Nephron progenitor cell (in vitro differentiated cells): ENCODE measurements at regions not wholly inside any gene's neighbourhood (a gene's known extent, or its start where the extent isn't known, plus 50 kb on each side); places are given as distances from the start of the nearest gene placed in this dataset.

Source experiments
- DNase-seq: peaks from one replicate; pipeline ENCODE4 v3.0.0; 2021
- H3K27ac Mint-ChIP-seq: 2 replicates; pipeline ENCODE4 v1.8.0; 2021; ENCODE audit warnings: mild to moderate bottlenecking, moderate library complexity, mixed read lengths
- H3K27me3 Mint-ChIP-seq: 2 replicates; pipeline ENCODE4 v1.8.0; 2021; ENCODE audit warnings: mild to moderate bottlenecking, low read depth, mixed read lengths; ENCODE audit not compliant: poor library complexity
- H3K36me3 Mint-ChIP-seq: 2 replicates; pipeline ENCODE4 v1.8.0; 2021; ENCODE audit warnings: low read depth, mixed read lengths
- H3K4me1 Mint-ChIP-seq: 2 replicates; pipeline ENCODE4 v1.8.0; 2021; ENCODE audit warnings: mixed read lengths
- H3K4me3 Mint-ChIP-seq: 2 replicates; pipeline ENCODE4 v1.8.0; 2021; ENCODE audit warnings: mild to moderate bottlenecking, moderate library complexity, mixed read lengths
- H3K9me3 Mint-ChIP-seq: 2 replicates; pipeline ENCODE4 v1.8.0; 2021; ENCODE audit warnings: mild to moderate bottlenecking, moderate library complexity, mixed read lengths
- TF ChIP-seq, protein P1 (sequence below): fragments of 200-600 bp; sonication (generic); IDR thresholded peaks from 2 replicates; pipeline ENCODE4 v1.5.0; 2021; ENCODE audit warnings: antibody characterized with exemption

DNA sequence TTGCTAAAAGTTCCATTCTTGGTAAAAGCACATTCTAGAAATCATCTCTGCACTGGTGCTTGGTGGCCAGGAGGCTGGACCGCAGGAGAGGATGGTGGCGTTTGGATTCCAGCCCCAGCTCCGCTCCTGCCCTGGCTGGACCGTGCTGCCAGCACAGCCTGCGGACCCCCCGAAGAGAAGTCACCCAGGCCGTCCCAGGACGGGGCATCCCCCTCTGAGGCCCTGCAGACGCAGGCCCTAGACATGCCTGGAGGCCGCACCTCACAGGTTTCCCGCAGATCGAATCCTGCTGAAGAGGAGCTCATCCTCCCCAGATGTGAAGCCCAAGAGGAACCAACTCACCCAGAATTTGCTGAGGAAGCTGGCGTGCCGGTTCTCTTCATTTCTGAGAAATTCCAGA, 159.0 kb downstream of the TEX29 start:
- Mint-ChIP-seq H3K4me3 (no peak overlapping the region), H3K9me3 (no peaks in the 10 kb centered on the region), H3K27ac (no peak overlapping the region), H3K36me3 (no peaks in the 10 kb centered on the region), H3K27me3 (peaks cover 20% of the 10 kb centered on the region), H3K4me1 (peaks cover 5% of the 10 kb centered on the region)
- TF ChIP-seq, protein P1, sequence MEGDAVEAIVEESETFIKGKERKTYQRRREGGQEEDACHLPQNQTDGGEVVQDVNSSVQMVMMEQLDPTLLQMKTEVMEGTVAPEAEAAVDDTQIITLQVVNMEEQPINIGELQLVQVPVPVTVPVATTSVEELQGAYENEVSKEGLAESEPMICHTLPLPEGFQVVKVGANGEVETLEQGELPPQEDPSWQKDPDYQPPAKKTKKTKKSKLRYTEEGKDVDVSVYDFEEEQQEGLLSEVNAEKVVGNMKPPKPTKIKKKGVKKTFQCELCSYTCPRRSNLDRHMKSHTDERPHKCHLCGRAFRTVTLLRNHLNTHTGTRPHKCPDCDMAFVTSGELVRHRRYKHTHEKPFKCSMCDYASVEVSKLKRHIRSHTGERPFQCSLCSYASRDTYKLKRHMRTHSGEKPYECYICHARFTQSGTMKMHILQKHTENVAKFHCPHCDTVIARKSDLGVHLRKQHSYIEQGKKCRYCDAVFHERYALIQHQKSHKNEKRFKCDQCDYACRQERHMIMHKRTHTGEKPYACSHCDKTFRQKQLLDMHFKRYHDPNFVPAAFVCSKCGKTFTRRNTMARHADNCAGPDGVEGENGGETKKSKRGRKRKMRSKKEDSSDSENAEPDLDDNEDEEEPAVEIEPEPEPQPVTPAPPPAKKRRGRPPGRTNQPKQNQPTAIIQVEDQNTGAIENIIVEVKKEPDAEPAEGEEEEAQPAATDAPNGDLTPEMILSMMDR, result no peak
- no peak for DNase-seq

DNA sequence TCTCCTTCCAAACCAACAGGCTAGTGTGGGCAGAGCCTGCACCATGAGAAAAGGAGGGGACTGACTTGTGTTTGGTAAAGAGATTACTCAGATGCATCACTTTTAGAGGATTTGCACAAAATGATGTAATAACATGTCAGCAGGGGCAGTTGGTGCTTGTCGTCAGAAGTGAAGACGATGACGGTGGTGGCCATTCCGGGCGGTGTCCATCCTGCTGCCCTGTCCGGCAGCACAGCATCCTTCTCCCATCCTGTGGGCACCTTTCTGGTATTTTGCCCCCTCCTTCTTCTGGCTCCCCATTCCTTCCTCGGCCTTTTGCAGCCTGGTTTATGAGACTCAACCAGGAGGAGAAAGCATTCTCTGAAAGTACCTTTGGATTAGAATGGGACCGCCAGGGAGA, 160.1 kb downstream of the TEX29 start:
- H3K27me3 Mint-ChIP-seq, result peaks cover 20% of the 10 kb centered on the region
- TF ChIP-seq, protein P1, result no peak
- H3K36me3 Mint-ChIP-seq, result no peaks in the 10 kb centered on the region
- peaks cover 5% of the 10 kb centered on the region for H3K4me1 Mint-ChIP-seq
- no peak overlapping the region for H3K27ac Mint-ChIP-seq
- no peak for DNase-seq
- H3K4me3 Mint-ChIP-seq, result no peak overlapping the region
- peaks cover 10% of the 10 kb centered on the region for H3K9me3 Mint-ChIP-seq

DNA sequence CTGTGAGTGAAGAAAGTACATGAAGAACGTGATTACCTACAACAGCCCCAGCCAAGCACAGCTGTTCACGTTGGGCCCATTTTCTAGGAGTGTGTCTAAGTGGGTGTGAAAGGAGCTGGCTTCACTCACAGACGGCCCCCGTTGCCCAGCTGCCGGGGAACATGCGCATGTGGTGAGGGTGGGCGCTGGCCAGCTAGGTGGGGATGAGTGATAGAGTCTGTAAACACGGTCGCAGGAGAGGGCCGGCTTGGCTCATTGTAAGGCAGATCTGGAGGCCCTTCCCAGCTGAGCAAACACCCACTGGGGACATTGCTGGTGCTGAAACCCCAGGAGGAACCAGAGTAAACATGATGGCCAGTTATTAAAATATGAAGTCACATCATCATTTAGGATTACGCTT, 160.5 kb downstream of the TEX29 start:
- H3K36me3 Mint-ChIP-seq, result no peaks in the 10 kb centered on the region
- DNase-seq, result no peak
- peaks cover 14% of the 10 kb centered on the region for H3K9me3 Mint-ChIP-seq
- TF ChIP-seq, protein P1, result no peak
- peaks cover 5% of the 10 kb centered on the region for H3K4me1 Mint-ChIP-seq
- no peak overlapping the region for H3K4me3 Mint-ChIP-seq
- H3K27me3 Mint-ChIP-seq, result peaks cover 20% of the 10 kb centered on the region
- H3K27ac Mint-ChIP-seq, result no peak overlapping the region

GRCh38 chr13:111482126-111482525, 161.7 kb downstream of the TEX29 start:
- H3K4me1 Mint-ChIP-seq, result peaks cover 5% of the 10 kb centered on the region
- H3K27ac Mint-ChIP-seq, result no peak overlapping the region
- no peak overlapping the region for H3K4me3 Mint-ChIP-seq
- H3K27me3 Mint-ChIP-seq, result peaks cover 24% of the 10 kb centered on the region
- TF ChIP-seq, protein P1, result no peak
- peaks cover 26% of the 10 kb centered on the region for H3K9me3 Mint-ChIP-seq
- no peaks in the 10 kb centered on the region for H3K36me3 Mint-ChIP-seq
- no peak for DNase-seq

DNA sequence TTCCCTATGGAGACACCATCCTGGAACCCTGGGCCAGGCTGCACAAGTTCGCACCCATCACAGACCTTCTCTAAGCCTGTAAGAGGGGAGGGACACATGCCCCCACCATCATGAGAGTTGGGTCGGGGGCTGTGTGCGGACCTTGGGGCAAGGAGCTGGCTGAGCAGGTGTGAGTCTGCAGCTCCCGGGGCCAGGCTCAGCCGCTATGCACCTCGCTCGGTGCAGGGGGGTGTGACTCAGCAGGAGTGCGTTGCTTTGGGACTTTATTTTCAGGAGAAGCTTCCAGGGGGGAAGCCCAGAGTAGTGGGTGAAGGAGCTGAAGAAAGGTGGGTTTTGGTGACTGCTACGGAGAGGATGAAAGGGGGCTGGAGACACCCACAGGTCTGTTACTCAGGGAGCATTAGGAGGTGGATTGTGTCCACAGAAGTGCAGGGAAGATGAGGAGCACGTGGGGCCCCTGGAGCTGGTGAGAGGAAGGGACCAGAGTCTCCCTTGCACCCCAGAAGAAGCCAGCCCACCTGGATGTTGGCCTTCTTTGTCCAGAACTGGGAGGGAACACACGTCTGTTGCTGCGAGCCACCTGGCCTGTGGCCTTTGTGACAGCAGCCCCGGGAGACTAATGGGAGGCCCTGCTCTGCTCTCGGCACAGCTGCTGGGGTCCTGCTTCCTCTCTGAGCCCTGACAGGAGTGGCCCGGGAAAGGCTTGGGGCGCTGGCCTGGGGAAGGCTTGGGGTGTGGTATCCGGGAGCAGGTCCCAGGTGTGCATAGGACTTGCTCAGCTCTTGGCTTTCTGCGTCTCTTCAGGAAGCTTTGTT, 162.6 kb downstream of the TEX29 start:
- Mint-ChIP-seq H3K9me3 (peaks cover 35% of the 10 kb centered on the region), H3K27ac (no peak overlapping the region), H3K4me3 (no peak overlapping the region), H3K36me3 (no peaks in the 10 kb centered on the region), H3K4me1 (peaks cover 5% of the 10 kb centered on the region), H3K27me3 (peaks cover 24% of the 10 kb centered on the region)
- no peak for DNase-seq
- TF ChIP-seq, protein P1, result no peak

- Mint-ChIP-seq H3K27ac (no peak overlapping the region), H3K9me3 (peaks cover 41% of the 10 kb centered on the region), H3K4me3 (no peak overlapping the region), H3K4me1 (peaks cover 5% of the 10 kb centered on the region), H3K36me3 (no peaks in the 10 kb centered on the region), H3K27me3 (peaks cover 24% of the 10 kb centered on the region)
- no peak for DNase-seq
- TF ChIP-seq, protein P1, result no peak
These were observed 163.2 kb downstream of the TEX29 start for GRCh38 chr13:111483621-111483987.
